ENCODE measurements at regions not wholly inside any gene's neighbourhood (a gene's known extent, or its start where the extent isn't known, plus 50 kb on each side); places are given as distances from the start of the nearest gene placed in this dataset.
"Not testable (repeated sequence)": the region's sequence is repeated elsewhere in the genome, so short reads cannot be mapped to it uniquely, and the experiment has no call there.

GRCh38 chr1:25171013-25171412, 61.3 kb downstream of the SYF2 start:
- DNase-seq (ENCODE audit: low read depth, low spot score): not testable (repeated sequence)

- DNase-seq (ENCODE audit: low read depth, low spot score): no peak
Measured at GRCh38 chr1:25170439-25170838, 61.9 kb downstream of the SYF2 start.

GRCh38 chr1:25169610-25170009, 62.7 kb downstream of the SYF2 start:
- DNase-seq (ENCODE audit: low read depth, low spot score): no peak

GRCh38 chr1:25169168-25169567, 63.1 kb downstream of the SYF2 start:
- no peak for DNase-seq (ENCODE audit: low read depth, low spot score)

- DNase-seq (ENCODE audit: low read depth, low spot score): no peak
Measured at GRCh38 chr1:25168193-25169071, 63.9 kb downstream of the SYF2 start.

GRCh38 chr1:25167269-25168192, 64.8 kb downstream of the SYF2 start:
- no peak for DNase-seq (ENCODE audit: low read depth, low spot score)

GRCh38 chr1:25166847-25167246, 65.5 kb downstream of the SYF2 start:
- DNase-seq (ENCODE audit: low read depth, low spot score): no peak

GRCh38 chr1:25163986-25164385, 68.3 kb downstream of the SYF2 start:
- no peak for DNase-seq (ENCODE audit: low read depth, low spot score)

- DNase-seq (ENCODE audit: low read depth, low spot score): no peak
Measured at GRCh38 chr1:25161981-25162380, 70.3 kb downstream of the SYF2 start.

GRCh38 chr1:25157846-25158245, 74.5 kb downstream of the SYF2 start:
- DNase-seq (ENCODE audit: low read depth, low spot score): no peak

- no peak for DNase-seq (ENCODE audit: low read depth, low spot score)
Measured at GRCh38 chr1:25150985-25151495, 81.3 kb downstream of the SYF2 start.

- no peak for DNase-seq (ENCODE audit: low read depth, low spot score)
Measured at GRCh38 chr1:25148673-25149300, 83.5 kb downstream of the SYF2 start.

GRCh38 chr1:25146451-25146855, 85.8 kb downstream of the SYF2 start:
- no peak for DNase-seq (ENCODE audit: low read depth, low spot score)

- DNase-seq (ENCODE audit: low read depth, low spot score): no peak
Measured at GRCh38 chr1:25145775-25146393, 86.4 kb downstream of the SYF2 start.

- DNase-seq (ENCODE audit: low read depth, low spot score): no peak
Measured at GRCh38 chr1:25140073-25140797, 92.1 kb downstream of the SYF2 start.

GRCh38 chr1:25137521-25138395, 94.5 kb downstream of the SYF2 start:
- DNase-seq (ENCODE audit: low read depth, low spot score): no peak

GRCh38 chr1:25137106-25137505, 95.2 kb downstream of the SYF2 start:
- no peak for DNase-seq (ENCODE audit: low read depth, low spot score)

GRCh38 chr1:25135909-25136308, 96.4 kb downstream of the SYF2 start:
- DNase-seq (ENCODE audit: low read depth, low spot score): no peak

- DNase-seq (ENCODE audit: low read depth, low spot score): no peak
Measured at GRCh38 chr1:25134801-25135461, 97.4 kb downstream of the SYF2 start.
